Activated T-cell treated with anti-CD3 and anti-CD28 coated beads for 4 hours (primary cell): ENCODE measurements at regions not wholly inside any gene's neighbourhood (a gene's known extent, or its start where the extent isn't known, plus 50 kb on each side); places are given as distances from the start of the nearest gene placed in this dataset.

ENCODE experiments used
- DNase-seq: peaks from one replicate; pipeline ENCODE4 v3.0.0-alpha.2; 2020

GRCh38 chr17:15177343-15177742 lies 87.8 kb downstream of the PMP22 start:
- no peak for DNase-seq

DNA sequence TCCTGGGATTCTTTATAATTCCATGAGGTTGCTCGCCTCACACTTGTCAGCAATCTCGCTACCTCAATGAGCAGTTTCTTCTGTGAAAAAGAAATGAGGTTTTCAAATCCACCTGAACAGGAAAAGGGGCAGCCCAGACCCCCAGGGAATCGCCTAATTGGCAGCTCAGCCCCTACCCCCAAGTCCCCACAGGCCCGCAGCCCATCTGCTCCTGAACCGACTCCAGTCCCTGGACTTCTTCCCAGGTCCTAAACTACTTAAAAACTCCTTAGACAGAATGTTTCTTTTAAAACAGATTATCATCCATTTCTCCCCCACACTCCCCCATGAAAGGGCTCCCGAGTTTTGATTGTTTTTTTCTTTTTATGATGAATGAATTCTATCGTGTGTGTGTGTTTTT lies 89.8 kb downstream of the PMP22 start:
- no peak for DNase-seq

DNA sequence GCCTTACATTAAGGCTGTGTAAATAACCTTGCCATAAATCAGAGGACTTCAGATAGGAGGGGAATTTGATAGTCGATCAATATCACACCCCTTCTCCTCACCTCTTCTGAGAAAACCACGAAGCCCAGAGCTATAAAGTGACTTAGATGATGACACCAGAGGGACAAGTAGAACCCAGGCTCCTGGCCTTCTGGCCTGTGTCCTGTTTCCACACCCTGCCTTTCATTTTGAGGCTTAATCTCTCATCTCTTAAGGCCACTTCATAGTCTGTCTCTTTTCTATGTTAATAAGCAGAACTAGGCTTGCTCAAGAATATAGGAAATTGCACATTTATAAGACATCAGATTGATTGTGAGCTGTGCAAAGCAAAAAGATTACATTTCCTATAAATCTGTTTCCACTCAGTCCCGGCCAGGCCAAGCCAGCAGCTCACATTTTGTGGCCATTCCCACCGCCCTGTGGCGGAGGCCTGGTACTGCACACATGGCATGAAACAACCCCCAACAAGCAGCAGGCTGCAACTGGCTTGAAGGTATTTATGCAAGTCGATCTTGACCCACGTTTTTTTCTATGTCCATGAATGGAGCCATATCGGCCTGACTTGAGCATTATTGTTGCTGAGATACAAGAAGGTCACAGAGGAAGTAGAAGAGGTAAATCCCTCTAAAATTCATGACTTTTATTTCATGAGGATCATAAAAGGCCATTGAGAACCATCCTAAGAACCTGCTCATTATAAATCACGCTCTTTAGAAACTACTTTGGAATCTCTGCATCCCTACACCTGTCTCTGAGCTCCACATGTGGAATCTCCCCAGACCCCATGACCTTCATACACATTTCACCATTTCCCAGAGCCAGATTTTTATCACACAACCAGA lies 93.7 kb downstream of the PMP22 start:
- DNase-seq: no peak

DNA sequence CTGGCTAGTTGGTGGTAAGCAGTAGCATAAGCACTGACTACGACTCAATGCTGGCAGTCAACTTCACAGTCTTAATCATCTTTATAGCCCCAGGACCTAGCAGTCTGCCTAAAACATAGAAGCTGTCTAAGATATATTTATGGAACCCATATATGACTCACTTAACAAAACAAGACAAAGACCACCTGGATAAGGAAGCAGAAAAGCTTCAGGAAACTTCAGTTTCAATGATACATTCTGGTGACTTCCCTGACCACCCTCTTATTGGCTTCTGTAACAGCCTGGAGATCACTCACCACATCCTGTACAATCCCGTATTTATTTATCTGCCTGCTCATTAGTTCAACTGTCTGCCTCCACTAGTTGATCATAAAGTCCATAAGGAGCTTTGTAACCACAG lies 95.5 kb downstream of the PMP22 start:
- no peak for DNase-seq

GRCh38 chr17:15168379-15168778 lies 96.7 kb downstream of the PMP22 start:
- no peak for DNase-seq

DNA sequence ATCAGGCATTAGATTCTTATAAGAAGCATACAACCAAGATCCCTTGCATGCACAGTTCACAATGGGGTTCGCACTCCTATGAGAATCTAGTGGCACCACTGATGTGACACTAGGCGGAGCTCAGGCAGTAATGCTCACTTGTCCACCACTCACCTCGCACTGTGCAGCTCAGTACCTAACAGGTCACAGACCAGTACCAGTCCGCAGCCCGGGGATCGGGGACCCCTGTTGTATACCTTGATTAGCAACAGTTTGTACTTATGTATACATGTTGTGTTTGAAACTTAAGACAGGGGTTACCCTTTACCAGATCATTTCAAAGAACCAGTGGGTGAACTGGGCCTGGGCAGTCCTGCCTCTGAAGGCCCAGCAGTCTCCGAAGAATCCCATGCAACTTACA lies 103.7 kb downstream of the PMP22 start:
- no peak for DNase-seq

DNA sequence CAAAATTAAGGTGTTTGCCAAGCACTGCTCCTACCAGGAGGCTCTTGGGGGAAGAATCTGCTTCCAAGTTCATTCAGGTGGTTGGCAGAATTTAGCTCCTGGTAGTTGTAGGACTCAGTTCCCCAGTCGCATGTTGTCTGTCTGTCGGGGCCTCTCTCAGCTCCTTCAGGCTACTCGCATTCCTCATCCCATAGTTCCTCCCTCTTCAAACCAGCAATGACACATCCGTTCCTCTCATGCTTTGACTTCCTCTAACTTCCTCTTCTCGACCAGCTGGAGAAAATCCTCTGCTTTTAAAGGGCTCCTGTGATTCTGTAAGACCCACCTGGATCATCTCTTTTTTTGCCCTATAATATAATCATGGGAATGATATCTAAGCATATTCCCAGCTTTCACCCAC lies 108.1 kb downstream of the PMP22 start:
- no peak for DNase-seq

DNA sequence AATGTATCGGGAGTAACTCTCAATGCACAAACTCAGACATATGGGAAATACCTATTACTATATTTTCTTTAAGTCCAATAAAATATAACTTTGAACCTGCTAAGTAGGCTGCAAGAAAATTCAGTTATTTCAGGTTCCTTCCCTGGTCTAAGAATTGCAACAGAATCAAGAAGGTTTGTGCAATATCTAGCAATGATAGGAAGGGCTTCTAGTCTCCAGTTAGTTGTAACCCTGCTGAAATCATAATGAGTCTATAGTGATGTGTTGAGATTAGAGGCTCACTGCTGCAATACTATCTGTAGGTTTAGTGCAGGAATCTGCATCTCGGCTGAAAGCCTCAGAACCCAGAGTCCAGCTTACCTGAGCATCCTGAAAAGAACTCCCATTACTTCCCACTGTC lies 110.5 kb downstream of the PMP22 start:
- DNase-seq: no peak

DNA sequence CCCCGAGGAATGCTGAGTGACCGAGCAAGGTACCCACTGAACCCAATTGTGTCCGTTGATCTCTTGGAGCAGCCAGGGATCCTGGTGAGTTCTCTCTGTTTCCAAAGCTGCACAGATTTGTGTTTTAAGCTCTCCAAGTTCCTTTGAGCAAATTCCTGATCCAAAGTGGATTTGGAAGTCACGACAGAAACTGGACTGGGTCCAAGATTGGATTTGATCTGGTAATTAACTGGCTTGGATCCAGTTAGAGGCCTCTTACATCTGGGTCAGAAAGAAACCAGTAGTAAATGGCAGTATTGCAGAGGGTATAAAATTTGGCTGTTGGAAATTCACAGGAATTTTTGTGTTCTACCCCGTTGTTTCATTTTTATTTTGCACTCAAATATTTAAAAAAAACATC lies 119.5 kb downstream of the PMP22 start:
- DNase-seq: no peak

GRCh38 chr17:15143524-15143923 lies 121.6 kb downstream of the PMP22 start:
- no peak for DNase-seq

- DNase-seq: no peak
These were observed 130.8 kb downstream of the PMP22 start for GRCh38 chr17:15134363-15134762.

GRCh38 chr17:15133826-15134225 lies 131.3 kb downstream of the PMP22 start:
- DNase-seq: no peak

GRCh38 chr17:15133143-15133542 lies 132.0 kb downstream of the PMP22 start:
- no peak for DNase-seq

DNA sequence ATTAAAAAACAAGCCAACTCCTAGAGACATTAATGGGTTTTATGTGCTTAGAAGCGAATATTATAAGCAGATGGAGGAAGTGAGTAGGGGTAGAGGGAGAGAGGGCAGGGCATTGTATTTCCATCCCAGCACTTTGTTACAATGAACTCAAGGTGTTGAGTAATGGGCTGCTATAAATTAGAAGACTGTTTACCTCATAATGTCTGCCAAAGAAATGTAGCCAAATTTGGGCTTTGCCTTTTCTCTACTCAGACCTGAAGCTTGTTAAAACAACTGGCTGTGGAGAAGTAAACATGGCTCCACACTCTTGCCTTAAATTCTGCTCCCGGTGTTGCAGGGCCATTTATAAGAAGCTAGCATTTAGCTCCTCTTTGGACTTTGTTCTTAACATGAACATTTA lies 134.7 kb downstream of the PMP22 start:
- DNase-seq: no peak

GRCh38 chr17:15129986-15130385 lies 135.1 kb downstream of the PMP22 start:
- DNase-seq: no peak

- no peak for DNase-seq
These were observed 140.4 kb downstream of the PMP22 start for GRCh38 chr17:15124746-15125145.

DNA sequence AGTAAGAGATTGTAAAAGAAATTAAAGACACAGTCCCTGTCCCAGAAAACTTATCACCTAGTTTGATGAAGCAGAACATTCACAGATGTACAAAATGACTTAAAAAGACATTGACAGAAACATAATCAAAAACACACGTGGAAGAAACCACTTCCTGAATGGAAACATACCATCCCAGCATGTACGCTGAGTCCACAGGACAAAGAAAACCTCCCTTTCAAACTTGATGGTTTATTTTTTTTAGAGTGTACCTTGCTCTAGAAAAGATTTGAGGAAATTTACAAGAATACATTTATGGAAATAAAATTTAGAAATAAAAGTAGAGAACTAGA lies 140.9 kb downstream of the PMP22 start:
- no peak for DNase-seq

- no peak for DNase-seq
These were observed 141.4 kb downstream of the PMP22 start for GRCh38 chr17:15123593-15124263.

DNA sequence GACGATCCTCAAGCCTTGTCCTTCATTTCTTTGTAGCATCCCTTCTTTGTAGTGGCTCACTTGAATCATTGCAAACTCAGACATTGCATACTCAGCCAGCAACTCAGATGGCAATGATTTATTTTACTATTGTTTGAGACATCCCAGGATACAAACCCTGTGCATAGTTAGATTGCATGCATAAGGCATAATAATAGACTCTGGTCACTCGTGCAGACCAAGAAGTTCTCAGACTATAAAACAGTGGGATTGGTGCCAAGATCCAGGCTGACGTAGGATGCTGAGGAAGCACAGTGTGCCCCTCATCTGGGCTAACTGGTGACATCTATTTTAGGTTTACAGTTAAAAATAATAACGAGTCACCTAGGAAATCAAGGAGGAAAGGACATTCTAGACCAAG lies 142.3 kb downstream of the PMP22 start:
- no peak for DNase-seq

GRCh38 chr17:15121426-15121825 lies 143.7 kb downstream of the PMP22 start:
- DNase-seq: no peak

DNA sequence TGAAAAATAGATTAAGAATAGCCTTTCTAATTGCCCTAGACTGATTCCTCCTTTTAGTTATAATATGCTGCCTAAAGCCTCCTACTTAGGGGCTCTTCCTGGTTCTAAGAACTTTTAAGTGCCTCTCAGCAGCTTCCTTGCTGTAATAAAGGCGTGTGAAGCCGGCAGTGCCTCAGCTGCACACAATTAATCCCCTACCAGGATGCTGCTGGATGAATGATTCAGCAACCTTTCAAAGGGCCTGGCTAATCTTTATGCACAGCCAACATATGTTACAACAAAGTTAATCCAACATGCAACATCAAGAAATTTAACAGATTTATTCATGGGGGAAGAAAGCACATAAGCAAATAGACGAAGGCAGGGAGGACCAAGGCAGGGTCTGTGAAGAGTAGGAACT lies 145.2 kb downstream of the PMP22 start:
- no peak for DNase-seq

DNA sequence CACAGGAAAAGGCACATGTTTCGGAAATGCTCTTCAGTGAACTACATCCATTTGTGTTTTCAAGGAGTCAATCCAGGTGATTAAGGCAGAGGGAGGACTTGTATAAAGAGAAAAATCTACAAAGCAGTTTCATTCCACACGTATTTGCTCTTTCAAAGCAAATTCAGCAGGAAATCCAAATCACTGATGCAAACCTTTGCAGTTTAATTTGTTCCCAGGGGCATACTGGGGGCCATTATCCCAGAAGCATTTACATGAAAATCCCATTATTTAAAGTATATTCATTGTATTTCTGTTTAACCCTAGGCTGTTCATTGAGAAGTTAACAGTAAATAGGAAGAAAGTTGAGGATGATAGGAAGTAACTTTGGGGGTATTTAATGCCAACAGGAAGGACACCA lies 147.9 kb downstream of the PMP22 start:
- DNase-seq: no peak

DNA sequence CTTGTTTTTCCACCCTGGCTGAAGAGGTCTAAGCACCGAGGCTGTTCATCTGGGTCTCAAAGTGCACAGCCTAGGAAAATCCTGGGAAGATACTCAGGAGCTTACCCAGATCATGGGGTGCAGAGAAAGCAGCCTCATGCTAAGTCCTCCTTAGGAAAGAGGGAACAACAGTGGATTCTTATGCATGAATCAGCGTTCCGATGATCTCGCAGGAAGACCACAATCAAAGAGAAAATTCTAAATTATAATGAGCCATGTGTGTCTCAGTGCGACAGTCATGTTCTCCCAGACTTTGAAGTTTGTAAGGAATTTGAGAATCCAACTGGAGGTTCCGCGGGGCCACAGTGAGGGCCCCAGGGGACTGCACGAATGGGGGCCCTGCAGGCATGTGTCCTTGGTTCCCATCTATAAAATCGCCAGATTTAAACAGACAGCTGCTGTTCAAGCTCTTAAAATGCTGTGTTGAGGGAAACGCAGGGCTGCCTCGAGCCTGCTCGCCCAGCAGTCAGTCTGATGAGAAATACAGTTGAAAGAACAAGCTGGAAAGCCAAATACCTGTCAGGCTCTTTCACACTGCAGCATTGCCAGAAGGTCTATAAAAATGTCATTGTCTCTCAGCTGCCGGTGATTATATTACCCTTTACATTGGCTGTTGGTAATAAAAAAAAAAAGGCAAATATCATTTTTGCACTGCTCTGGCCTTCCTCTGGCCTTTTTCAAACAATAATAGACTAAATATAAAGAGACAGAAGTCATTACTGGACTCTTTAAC lies 152.1 kb downstream of the PMP22 start:
- no peak for DNase-seq

GRCh38 chr17:15109608-15110007 lies 155.5 kb downstream of the PMP22 start:
- no peak for DNase-seq
